NCI-H146 (cell line): ENCODE measurements at regions not wholly inside any gene's neighbourhood (a gene's known extent, or its start where the extent isn't known, plus 50 kb on each side); places are given as distances from the start of the nearest gene placed in this dataset.

Experiments
- DNase-seq: peaks from one replicate; lab custom pipeline; 2025; lab: John Stamatoyannopoulos, UW

GRCh38 chr22:34055525-34056200 is 135.4 kb upstream of the LARGE1 start:
- DNase-seq = peak; percentile 16

GRCh38 chr22:34057726-34058125 is 137.4 kb upstream of the LARGE1 start:
- DNase-seq = no peak

- no peak for DNase-seq
Measured at GRCh38 chr22:34064696-34065095, 144.4 kb upstream of the LARGE1 start.

GRCh38 chr22:34067031-34067430 is 146.8 kb upstream of the LARGE1 start:
- no peak for DNase-seq

GRCh38 chr22:34068001-34068400 is 147.7 kb upstream of the LARGE1 start:
- DNase-seq = no peak

- DNase-seq = no peak
Measured at GRCh38 chr22:34070051-34070450, 149.8 kb upstream of the LARGE1 start.

- DNase-seq = no peak
Measured at GRCh38 chr22:34070531-34070930, 150.3 kb upstream of the LARGE1 start.

- no peak for DNase-seq
Measured at GRCh38 chr22:34072585-34072984, 152.3 kb upstream of the LARGE1 start.

GRCh38 chr22:34080433-34080832 is 160.2 kb upstream of the LARGE1 start:
- DNase-seq = no peak

- no peak for DNase-seq
Measured at GRCh38 chr22:34096770-34097169, 176.5 kb upstream of the LARGE1 start.

GRCh38 chr22:34099278-34099677 is 179.0 kb upstream of the LARGE1 start:
- DNase-seq = no peak

GRCh38 chr22:34102633-34103032 is 182.4 kb upstream of the LARGE1 start:
- DNase-seq = no peak

- DNase-seq = peak; percentile 44
Measured at GRCh38 chr22:34105461-34106062, 185.3 kb upstream of the LARGE1 start.

GRCh38 chr22:34108168-34108567 is 187.9 kb upstream of the LARGE1 start:
- no peak for DNase-seq

GRCh38 chr22:34111210-34111824 is 191.0 kb upstream of the LARGE1 start:
- DNase-seq = peak; percentile 0

- DNase-seq = no peak
Measured at GRCh38 chr22:34113381-34113780, 193.1 kb upstream of the LARGE1 start.

- DNase-seq = no peak
Measured at GRCh38 chr22:34114406-34114805, 194.1 kb upstream of the LARGE1 start.

- DNase-seq = no peak
Measured at GRCh38 chr22:34115722-34116121, 195.4 kb upstream of the LARGE1 start.

- DNase-seq = no peak
Measured at GRCh38 chr22:34116126-34116525, 195.8 kb upstream of the LARGE1 start.

GRCh38 chr22:34122042-34122441 is 201.8 kb upstream of the LARGE1 start:
- DNase-seq = no peak

- DNase-seq = no peak
Measured at GRCh38 chr22:34129691-34130486, 209.6 kb upstream of the LARGE1 start.

GRCh38 chr22:34135749-34136148 is 215.5 kb upstream of the LARGE1 start:
- DNase-seq = no peak

- no peak for DNase-seq
Measured at GRCh38 chr22:34150023-34150422, 229.7 kb upstream of the LARGE1 start.
